ENCODE measurements at regions not wholly inside any gene's neighbourhood (a gene's known extent, or its start where the extent isn't known, plus 50 kb on each side); places are given as distances from the start of the nearest gene placed in this dataset.

GRCh38 chr14:22391908-22392565 is 197.0 kb downstream of the DAD1 start:
- Histone ChIP-seq H3K4me2 (ENCODE audit: low read depth, low read length) (no peak overlapping the region), H2AK9ac (replicated peaks; ENCODE audit: low read depth, low read length, poor library complexity) (no peak overlapping the region), H3K56ac (ENCODE audit: extremely low read depth, insufficient read depth, low read length) (no peak overlapping the region), H3K18ac (ENCODE audit: low read depth, low read length) (no peak overlapping the region), H3K4ac (ENCODE audit: low read depth, low read length) (no peak overlapping the region), H4K8ac (ENCODE audit: low read depth in 2 of 2, low read length in 2 of 2) (no peak overlapping the region), H2BK120ac (ENCODE audit: low read depth, low read length) (no peak overlapping the region), H4K20me1 (ENCODE audit: insufficient read depth, low read length) (no peaks in the 10 kb centered on the region), H3K14ac (replicated peaks; ENCODE audit: low read depth, low read length) (no peak overlapping the region), H2AK5ac (ENCODE audit: low read depth, low read length) (no peak overlapping the region), H2BK20ac (ENCODE audit: low read depth, low read length) (no peak overlapping the region), H2BK15ac (ENCODE audit: low read depth, low read length) (no peak overlapping the region), H3K36me3 (ENCODE audit: control insufficient read depth, insufficient read depth, low read length) (no peaks in the 10 kb centered on the region), H3K27me3 (ENCODE audit: control insufficient read depth, insufficient read depth, low read length) (peaks cover 31% of the 10 kb centered on the region), H2BK5ac (ENCODE audit: low read depth, low read length, poor library complexity, severe bottlenecking) (no peak overlapping the region), H3K4me1 (ENCODE audit: control insufficient read depth, insufficient read depth, low read length) (no peaks in the 10 kb centered on the region), H3K23ac (ENCODE audit: low read depth, low read length) (no peak overlapping the region), H3K9me3 (ENCODE audit: control insufficient read depth, insufficient read depth, low read length) (no peaks in the 10 kb centered on the region), H3K9me1 (ENCODE audit: insufficient read depth, low read length) (no peaks in the 10 kb centered on the region), H4K5ac (ENCODE audit: low read depth, low read length) (no peak overlapping the region), H3K27ac (ENCODE audit: insufficient read depth, low read length) (no peak overlapping the region), H2AFZ (replicated peaks; ENCODE audit: low read length, poor library complexity) (no peak overlapping the region), H3K9ac (ENCODE audit: low read depth, low read length) (no peak overlapping the region), H3K4me3 (ENCODE audit: insufficient read depth, low read depth, low read length) (no peak overlapping the region), H3K79me1 (ENCODE audit: low read depth in 1 of 2, low read length in 2 of 2) (no peaks in the 10 kb centered on the region), H4K91ac (ENCODE audit: insufficient read depth, low read depth, low read length) (no peak overlapping the region)
- intact Hi-C loops (cut with micrococcal nuclease) (loop anchor here (1.0 kb wide), 1 partner anchor 81 kb away; no protein-coding TSS in a partner anchor), dilution Hi-C loops (cut with HindIII; ENCODE audit: low sequenced_read_pairs, unreplicated experiment) (no loop called here), in situ Hi-C loops (cut with MboI; ENCODE audit: low sequenced_read_pairs) (loop anchor here (5.0 to 25.0 kb wide), 4 partner anchors 80 to 470 kb away; partner anchors contain the start of gene LRP10)
- ChIA-PET CTCF (interaction anchor here (0.9 to 1.1 kb wide), 3 partner anchors 12 to 146 kb away, joined by 3 to 4 read pairs (median 3); no protein-coding TSS in a partner anchor), POLR2A (ENCODE audit: unreplicated experiment) (no interaction called here)
- no TSS peak for BruUV-seq (replicated peaks)
- DNase-seq (peak; percentile 65), ATAC-seq (ENCODE audit: low read depth) (peak; percentile 54)
- 37% methylated on average over 2 of the region's 7 CpGs; no CpG with 5 or more reads in 1 of the 2 experiments for WGBS, 2 experiments (ENCODE audit: extremely low coverage in 2 of 2, insufficient read length in 1 of 2)
- no peak for TF ChIP-seq POLR2A (IDR thresholded peaks at IDR 0.05; ENCODE audit: low read depth, low read length)
- TF ChIP-seq RAD21 (IDR thresholded peaks at IDR 0.05; ENCODE audit: low read length) = peak; percentile 87
- peak; percentile 76 for TF ChIP-seq CTCF (conservative IDR thresholded peaks at IDR 0.05; ENCODE audit: low read depth, low read length)
- peak; percentile 63 for TF ChIP-seq SMC3 (IDR thresholded peaks at IDR 0.05; ENCODE audit: low read depth, low read length)

Data from IMR-90 (cell line).